ENCODE measurements at regions not wholly inside any gene's neighbourhood (a gene's known extent, or its start where the extent isn't known, plus 50 kb on each side); places are given as distances from the start of the nearest gene placed in this dataset.

DNA sequence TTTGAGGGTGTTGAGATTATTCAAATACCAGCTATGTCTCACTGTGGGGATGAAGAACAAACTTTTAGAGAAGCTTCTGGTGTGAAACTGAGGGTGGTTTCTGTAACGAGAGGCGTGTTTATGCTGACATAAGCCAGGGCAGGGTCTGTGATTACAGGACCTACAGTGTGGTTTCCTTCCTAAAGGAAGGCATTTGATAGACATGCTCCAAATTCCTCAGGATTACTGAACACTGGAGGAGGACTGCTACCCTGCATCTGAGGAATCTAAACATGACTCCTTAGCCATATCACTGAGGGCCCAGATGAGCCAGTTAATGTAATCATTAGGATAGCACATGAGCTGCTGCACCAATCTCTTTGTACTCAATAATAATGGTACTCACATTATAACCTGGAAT lies 328.4 kb upstream of the UMPS start:
- in situ Hi-C loops (cut with MboI; ENCODE audit: low pct_unique_long_range_greater_than_20kb, low sequenced_read_pairs, unreplicated experiment) = no loop called here
- no peak for DNase-seq (ENCODE audit: low spot score)
- TF ChIP-seq, protein P1, sequence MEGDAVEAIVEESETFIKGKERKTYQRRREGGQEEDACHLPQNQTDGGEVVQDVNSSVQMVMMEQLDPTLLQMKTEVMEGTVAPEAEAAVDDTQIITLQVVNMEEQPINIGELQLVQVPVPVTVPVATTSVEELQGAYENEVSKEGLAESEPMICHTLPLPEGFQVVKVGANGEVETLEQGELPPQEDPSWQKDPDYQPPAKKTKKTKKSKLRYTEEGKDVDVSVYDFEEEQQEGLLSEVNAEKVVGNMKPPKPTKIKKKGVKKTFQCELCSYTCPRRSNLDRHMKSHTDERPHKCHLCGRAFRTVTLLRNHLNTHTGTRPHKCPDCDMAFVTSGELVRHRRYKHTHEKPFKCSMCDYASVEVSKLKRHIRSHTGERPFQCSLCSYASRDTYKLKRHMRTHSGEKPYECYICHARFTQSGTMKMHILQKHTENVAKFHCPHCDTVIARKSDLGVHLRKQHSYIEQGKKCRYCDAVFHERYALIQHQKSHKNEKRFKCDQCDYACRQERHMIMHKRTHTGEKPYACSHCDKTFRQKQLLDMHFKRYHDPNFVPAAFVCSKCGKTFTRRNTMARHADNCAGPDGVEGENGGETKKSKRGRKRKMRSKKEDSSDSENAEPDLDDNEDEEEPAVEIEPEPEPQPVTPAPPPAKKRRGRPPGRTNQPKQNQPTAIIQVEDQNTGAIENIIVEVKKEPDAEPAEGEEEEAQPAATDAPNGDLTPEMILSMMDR (IDR thresholded peaks at IDR 0.05; ENCODE audit: extremely low read depth, insufficient read depth, missing control alignments) = no peak

- no peak for DNase-seq (ENCODE audit: low spot score)
- TF ChIP-seq, protein P1 (IDR thresholded peaks at IDR 0.05; ENCODE audit: extremely low read depth, insufficient read depth, missing control alignments) = no peak
- in situ Hi-C loops (cut with MboI; ENCODE audit: low pct_unique_long_range_greater_than_20kb, low sequenced_read_pairs, unreplicated experiment) = no loop called here
Observed at GRCh38 chr3:124402791-124403190, 327.5 kb upstream of the UMPS start.

- TF ChIP-seq, protein P1 (IDR thresholded peaks at IDR 0.05; ENCODE audit: extremely low read depth, insufficient read depth, missing control alignments) = no peak
- no peak for DNase-seq (ENCODE audit: low spot score)
- in situ Hi-C loops (cut with MboI; ENCODE audit: low pct_unique_long_range_greater_than_20kb, low sequenced_read_pairs, unreplicated experiment) = no loop called here
Observed at GRCh38 chr3:124404621-124405020, 325.6 kb upstream of the UMPS start.

- no peak for DNase-seq (ENCODE audit: low spot score)
- in situ Hi-C loops (cut with MboI; ENCODE audit: low pct_unique_long_range_greater_than_20kb, low sequenced_read_pairs, unreplicated experiment) = no loop called here
- TF ChIP-seq, protein P1 (IDR thresholded peaks at IDR 0.05; ENCODE audit: extremely low read depth, insufficient read depth, missing control alignments) = no peak
Observed at GRCh38 chr3:124407260-124407659, 323.0 kb upstream of the UMPS start.

DNA sequence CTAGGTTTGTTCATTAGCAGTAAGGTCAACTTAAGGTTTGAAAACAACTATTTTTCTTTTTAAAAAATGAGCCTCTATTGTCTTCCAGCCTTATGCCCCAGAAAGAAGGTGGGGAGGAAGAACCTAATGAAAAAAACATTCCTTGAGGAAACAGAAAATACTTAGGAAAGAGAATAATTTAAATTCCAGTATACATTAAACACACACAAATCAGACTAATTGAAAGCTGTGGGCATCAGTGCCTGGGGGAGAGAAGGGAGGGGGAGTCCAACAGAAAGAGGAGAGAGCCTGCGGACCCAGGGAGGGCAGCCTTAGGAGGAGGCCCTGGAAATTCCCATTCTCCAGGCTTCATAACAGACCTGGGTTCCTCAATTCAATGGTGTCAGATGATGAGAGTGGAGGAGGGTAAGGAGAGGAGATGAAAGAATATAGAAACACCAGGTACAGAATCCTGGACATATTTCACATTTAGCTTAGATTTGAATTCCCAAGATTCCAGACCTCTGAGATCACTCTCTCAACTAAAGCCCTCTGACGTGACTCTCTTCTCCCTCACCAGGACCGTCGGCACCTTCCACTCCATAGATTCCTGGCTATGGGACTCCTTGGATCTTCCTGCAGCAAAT lies 320.5 kb upstream of the UMPS start:
- DNase-seq (ENCODE audit: low spot score) = no peak
- in situ Hi-C loops (cut with MboI; ENCODE audit: low pct_unique_long_range_greater_than_20kb, low sequenced_read_pairs, unreplicated experiment) = no loop called here
- TF ChIP-seq, protein P1 (IDR thresholded peaks at IDR 0.05; ENCODE audit: extremely low read depth, insufficient read depth, missing control alignments) = no peak

DNA sequence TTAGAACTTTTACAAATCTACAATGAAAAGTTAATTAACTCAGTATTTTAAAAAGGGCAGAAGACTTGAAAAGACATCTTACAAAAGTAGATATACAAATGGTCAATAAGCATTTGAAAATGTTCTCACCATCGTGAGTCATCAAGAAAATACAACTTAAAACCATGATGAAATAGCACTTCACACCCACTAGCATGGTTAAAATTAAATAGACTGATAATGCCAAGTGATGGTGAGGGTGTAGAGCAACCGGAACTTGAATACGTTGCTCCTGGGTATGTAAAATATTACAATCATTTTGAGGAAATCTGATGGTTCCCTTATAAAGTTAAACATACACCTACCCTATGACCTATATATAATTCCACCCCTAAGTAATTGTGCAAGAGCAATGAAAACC lies 319.8 kb upstream of the UMPS start:
- in situ Hi-C loops (cut with MboI; ENCODE audit: low pct_unique_long_range_greater_than_20kb, low sequenced_read_pairs, unreplicated experiment) = no loop called here
- no peak for DNase-seq (ENCODE audit: low spot score)
- TF ChIP-seq, protein P1 (IDR thresholded peaks at IDR 0.05; ENCODE audit: extremely low read depth, insufficient read depth, missing control alignments) = no peak
